Hepatocyte (in vitro differentiated cells): ENCODE measurements at regions not wholly inside any gene's neighbourhood (a gene's known extent, or its start where the extent isn't known, plus 50 kb on each side); places are given as distances from the start of the nearest gene placed in this dataset.

Experiments used
- DNase-seq: peaks from one replicate; pipeline ENCODE4 v3.0.0-alpha.2; 2016; ENCODE audit warnings: low spot score
- H2AFZ ChIP-seq: fragments of 200-600 bp; sonication (generic); 2 replicates; pipeline ENCODE4 v1.6.0; 2016; ENCODE audit warnings: antibody characterized with exemption, mild to moderate bottlenecking
- H3K27ac ChIP-seq: fragments of 200-600 bp; sonication (generic); 2 replicates; pipeline ENCODE4 v1.5.1; 2016; ENCODE audit warnings: mild to moderate bottlenecking
- H3K27me3 ChIP-seq: fragments of 200-600 bp; sonication (generic); 2 replicates; pipeline ENCODE4 v1.6.1; 2016
- H3K36me3 ChIP-seq: fragments of 200-600 bp; sonication (generic); replicated peaks from 2 replicates; pipeline ENCODE4 v1.5.1; 2016; ENCODE audit warnings: low read depth; ENCODE audit not compliant: insufficient read depth
- H3K4me1 ChIP-seq: fragments of 200-600 bp; sonication (generic); 2 replicates; pipeline ENCODE4 v1.5.1; 2016; ENCODE audit warnings: mild to moderate bottlenecking, moderate library complexity; ENCODE audit not compliant: insufficient read depth
- H3K4me2 ChIP-seq: fragments of 200-600 bp; sonication (generic); 2 replicates; pipeline ENCODE4 v1.6.0; 2016
- H3K4me3 ChIP-seq: fragments of 200-600 bp; sonication (generic); 2 replicates; pipeline ENCODE4 v1.5.1; 2016; ENCODE audit warnings: mild to moderate bottlenecking
- H3K79me2 ChIP-seq: fragments of 200-600 bp; sonication (generic); 2 replicates; pipeline ENCODE4 v1.6.0; 2017; ENCODE audit warnings: mild to moderate bottlenecking
- H3K9me2 ChIP-seq: fragments of 200-600 bp; sonication (generic); replicated peaks from 2 replicates; pipeline ENCODE4 v1.6.0; 2017; ENCODE audit warnings: mild to moderate bottlenecking; ENCODE audit not compliant: insufficient read depth
- H3K9me3 ChIP-seq: fragments of 200-600 bp; sonication (generic); 2 replicates; pipeline ENCODE4 v1.5.1; 2016; ENCODE audit warnings: low read depth, mild to moderate bottlenecking
- H4K20me1 ChIP-seq: fragments of 200-600 bp; sonication (generic); 2 replicates; pipeline ENCODE4 v1.6.0; 2016; ENCODE audit warnings: mild to moderate bottlenecking; ENCODE audit not compliant: insufficient read depth, poor library complexity, severe bottlenecking
- CTCF ChIP-seq: fragments of 200-600 bp; sonication (generic); IDR thresholded peaks from 2 replicates; pipeline ENCODE4 v1.5.1; 2016; ENCODE audit warnings: antibody characterized with exemption, mild to moderate bottlenecking; ENCODE audit not compliant: poor library complexity
- EZH2 ChIP-seq: fragments of 200-600 bp; sonication (generic); IDR thresholded peaks from 2 replicates; pipeline ENCODE4 v1.6.1; 2016; ENCODE audit warnings: antibody characterized with exemption, mild to moderate bottlenecking, borderline replicate concordance
- EZH2phosphoT487 ChIP-seq: fragments of 200-600 bp; sonication (generic); IDR thresholded peaks from one replicate; pipeline ENCODE4 v1.6.1; 2018; ENCODE audit warnings: antibody characterized with exemption, mild to moderate bottlenecking, low read depth, moderate library complexity; ENCODE audit not compliant: unreplicated experiment, severe bottlenecking
- WGBS: methylation state at CpG from one replicate; pipeline ENCODE4 v1.1.6; 2016; ENCODE audit warnings: low lambda C conversion rate; ENCODE audit errors: missing lambda C conversion rate; 5-methylcytosine and 5-hydroxymethylcytosine counted together

- TF ChIP-seq CTCF (no peak), EZH2phosphoT487 (no peak), EZH2 (no peak)
- Histone ChIP-seq H2AFZ (no peak overlapping the region), H3K9me2 (no peaks in the 10 kb centered on the region), H3K9me3 (no peaks in the 10 kb centered on the region), H3K27me3 (no peaks in the 10 kb centered on the region), H4K20me1 (no peaks in the 10 kb centered on the region), H3K36me3 (no peaks in the 10 kb centered on the region), H3K4me1 (peaks cover 3% of the 10 kb centered on the region), H3K27ac (no peak overlapping the region), H3K79me2 (no peaks in the 10 kb centered on the region), H3K4me2 (no peak overlapping the region), H3K4me3 (no peak overlapping the region)
- DNase-seq: no peak
- 93% methylated on average over 4 of the region's 4 CpGs for WGBS
Observed at GRCh38 chr2:180901331-180901730, 79.1 kb upstream of the UBE2E3 start.

- TF ChIP-seq EZH2 (no peak), EZH2phosphoT487 (no peak), CTCF (no peak)
- H3K9me2 ChIP-seq: no peaks in the 10 kb centered on the region
- H4K20me1 ChIP-seq: no peaks in the 10 kb centered on the region
- no peaks in the 10 kb centered on the region for H3K79me2 ChIP-seq
- no peak overlapping the region for H3K4me2 ChIP-seq
- H2AFZ ChIP-seq: no peak overlapping the region
- no peak overlapping the region for H3K4me3 ChIP-seq
- no peaks in the 10 kb centered on the region for H3K4me1 ChIP-seq
- no peaks in the 10 kb centered on the region for H3K9me3 ChIP-seq
- H3K27me3 ChIP-seq: no peaks in the 10 kb centered on the region
- no peaks in the 10 kb centered on the region for H3K36me3 ChIP-seq
- H3K27ac ChIP-seq: no peak overlapping the region
- DNase-seq: no peak
- WGBS: 83% methylated on average over 1 of the region's 1 CpG
Observed at GRCh38 chr2:180893752-180894151, 86.7 kb upstream of the UBE2E3 start.

- Histone ChIP-seq H4K20me1 (no peaks in the 10 kb centered on the region), H3K4me2 (no peak overlapping the region), H3K9me2 (no peaks in the 10 kb centered on the region), H3K36me3 (no peaks in the 10 kb centered on the region), H3K4me3 (no peak overlapping the region), H3K79me2 (no peaks in the 10 kb centered on the region), H3K27ac (no peak overlapping the region), H2AFZ (no peak overlapping the region), H3K27me3 (no peaks in the 10 kb centered on the region), H3K4me1 (no peaks in the 10 kb centered on the region), H3K9me3 (no peaks in the 10 kb centered on the region)
- no peak for DNase-seq
- WGBS: 70% methylated on average over 4 of the region's 4 CpGs
- TF ChIP-seq CTCF (no peak), EZH2phosphoT487 (no peak), EZH2 (no peak)
Observed at GRCh38 chr2:180892091-180892490, 88.3 kb upstream of the UBE2E3 start.

GRCh38 chr2:180891360-180891759 is 89.0 kb upstream of the UBE2E3 start:
- no peaks in the 10 kb centered on the region for H4K20me1 ChIP-seq
- H2AFZ ChIP-seq: no peak overlapping the region
- H3K27me3 ChIP-seq: no peaks in the 10 kb centered on the region
- H3K4me1 ChIP-seq: no peaks in the 10 kb centered on the region
- no peaks in the 10 kb centered on the region for H3K79me2 ChIP-seq
- no peak overlapping the region for H3K4me3 ChIP-seq
- DNase-seq: no peak
- no peaks in the 10 kb centered on the region for H3K9me2 ChIP-seq
- H3K27ac ChIP-seq: no peak overlapping the region
- no peaks in the 10 kb centered on the region for H3K36me3 ChIP-seq
- H3K4me2 ChIP-seq: no peak overlapping the region
- TF ChIP-seq CTCF (no peak), EZH2 (no peak), EZH2phosphoT487 (no peak)
- H3K9me3 ChIP-seq: no peaks in the 10 kb centered on the region
